ENCODE measurements at regions not wholly inside any gene's neighbourhood (a gene's known extent, or its start where the extent isn't known, plus 50 kb on each side); places are given as distances from the start of the nearest gene placed in this dataset.

- 89% methylated on average over 1 of the region's 3 CpGs for WGBS (ENCODE audit: insufficient coverage)
- Histone ChIP-seq H3K9me3 (replicated peaks in 1 of 2; ENCODE audit: control insufficient read depth in 1 of 2, insufficient read depth in 1 of 2, low read length in 2 of 2) (peaks cover 0 to under 1% of the 10 kb centered on the region in 2 donors), H3K36me3 (replicated peaks in 1 of 2; ENCODE audit: control insufficient read depth in 1 of 2, insufficient read depth in 2 of 2, low read length in 2 of 2) (no peaks in the 10 kb centered on the region), H3K27ac (ENCODE audit: low read depth in 1 of 2, low read length in 2 of 2) (no peak overlapping the region), H3K79me2 (ENCODE audit: insufficient read depth, low read length) (no peaks in the 10 kb centered on the region), H2AFZ (ENCODE audit: insufficient read depth, low read depth, low read length, poor library complexity, severe bottlenecking) (no peak overlapping the region), H3K4me2 (replicated peaks; ENCODE audit: extremely low read depth, low read length, poor library complexity, severe bottlenecking) (no peak overlapping the region), H3K4me1 (ENCODE audit: control insufficient read depth in 1 of 2, insufficient read depth in 2 of 2, low read length in 2 of 2) (no peaks in the 10 kb centered on the region), H3K27me3 (ENCODE audit: control insufficient read depth in 2 of 2, insufficient read depth in 2 of 2, low read length in 2 of 2) (no peaks in the 10 kb centered on the region), H3K4me3 (replicated peaks in 1 of 3; ENCODE audit: low read depth in 2 of 3, low read length in 3 of 3) (no peak overlapping the region), H3K9ac (ENCODE audit: insufficient read depth, low read length, poor library complexity, severe bottlenecking) (no peak overlapping the region), H4K20me1 (ENCODE audit: insufficient read depth, low read length) (no peaks in the 10 kb centered on the region)
- intact Hi-C loops (cut with micrococcal nuclease) = no loop called here
- DNase-seq = no peak
- no peaks in the 10 kb centered on the region for H3K36me3 Mint-ChIP-seq
- no peaks in the 10 kb centered on the region for H3K4me1 Mint-ChIP-seq
- TF ChIP-seq, protein P1, sequence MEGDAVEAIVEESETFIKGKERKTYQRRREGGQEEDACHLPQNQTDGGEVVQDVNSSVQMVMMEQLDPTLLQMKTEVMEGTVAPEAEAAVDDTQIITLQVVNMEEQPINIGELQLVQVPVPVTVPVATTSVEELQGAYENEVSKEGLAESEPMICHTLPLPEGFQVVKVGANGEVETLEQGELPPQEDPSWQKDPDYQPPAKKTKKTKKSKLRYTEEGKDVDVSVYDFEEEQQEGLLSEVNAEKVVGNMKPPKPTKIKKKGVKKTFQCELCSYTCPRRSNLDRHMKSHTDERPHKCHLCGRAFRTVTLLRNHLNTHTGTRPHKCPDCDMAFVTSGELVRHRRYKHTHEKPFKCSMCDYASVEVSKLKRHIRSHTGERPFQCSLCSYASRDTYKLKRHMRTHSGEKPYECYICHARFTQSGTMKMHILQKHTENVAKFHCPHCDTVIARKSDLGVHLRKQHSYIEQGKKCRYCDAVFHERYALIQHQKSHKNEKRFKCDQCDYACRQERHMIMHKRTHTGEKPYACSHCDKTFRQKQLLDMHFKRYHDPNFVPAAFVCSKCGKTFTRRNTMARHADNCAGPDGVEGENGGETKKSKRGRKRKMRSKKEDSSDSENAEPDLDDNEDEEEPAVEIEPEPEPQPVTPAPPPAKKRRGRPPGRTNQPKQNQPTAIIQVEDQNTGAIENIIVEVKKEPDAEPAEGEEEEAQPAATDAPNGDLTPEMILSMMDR (IDR thresholded peaks at IDR 0.05) = no peak
- peaks cover 0 to 7% (median 2%) of the 10 kb centered on the region in 7 donors for H3K9me3 Mint-ChIP-seq
- H3K27ac Mint-ChIP-seq = no peak overlapping the region
- H3K27me3 Mint-ChIP-seq (ENCODE audit: low read depth in 3 of 3) = peaks cover 0 to 3% (median 0%) of the 10 kb centered on the region in 3 donors
- no peak overlapping the region for H3K4me3 Mint-ChIP-seq
These were observed 304.2 kb downstream of the INSC start for GRCh38 chr11:15418921-15419320.

GRCh38 chr11:15419696-15420095, 305.0 kb downstream of the INSC start:
- Mint-ChIP-seq H3K9me3 (peaks cover 0 to 7% (median 2%) of the 10 kb centered on the region in 7 donors), H3K4me1 (no peaks in the 10 kb centered on the region), H3K27ac (no peak overlapping the region), H3K27me3 (ENCODE audit: low read depth in 3 of 3) (peaks cover 0 to 3% (median 0%) of the 10 kb centered on the region in 3 donors), H3K36me3 (no peaks in the 10 kb centered on the region), H3K4me3 (no peak overlapping the region)
- TF ChIP-seq, protein P1 (IDR thresholded peaks at IDR 0.05) = no peak
- no peak overlapping the region for H3K4me3 ChIP-seq (replicated peaks in 1 of 3; ENCODE audit: low read depth in 2 of 3, low read length in 3 of 3)
- intact Hi-C loops (cut with micrococcal nuclease) = no loop called here
- no peaks in the 10 kb centered on the region for H3K79me2 ChIP-seq (ENCODE audit: insufficient read depth, low read length)
- no CpG with 5 or more reads among the region's 1 CpG for WGBS (ENCODE audit: insufficient coverage)
- H4K20me1 ChIP-seq (ENCODE audit: insufficient read depth, low read length) = no peaks in the 10 kb centered on the region
- H3K36me3 ChIP-seq (replicated peaks in 1 of 2; ENCODE audit: control insufficient read depth in 1 of 2, insufficient read depth in 2 of 2, low read length in 2 of 2) = no peaks in the 10 kb centered on the region
- no peaks in the 10 kb centered on the region for H3K9me3 ChIP-seq (replicated peaks in 1 of 2; ENCODE audit: control insufficient read depth in 1 of 2, insufficient read depth in 1 of 2, low read length in 2 of 2)
- H3K4me2 ChIP-seq (replicated peaks; ENCODE audit: extremely low read depth, low read length, poor library complexity, severe bottlenecking) = no peak overlapping the region
- no peaks in the 10 kb centered on the region for H3K27me3 ChIP-seq (ENCODE audit: control insufficient read depth in 2 of 2, insufficient read depth in 2 of 2, low read length in 2 of 2)
- no peaks in the 10 kb centered on the region for H3K4me1 ChIP-seq (ENCODE audit: control insufficient read depth in 1 of 2, insufficient read depth in 2 of 2, low read length in 2 of 2)
- H3K27ac ChIP-seq (ENCODE audit: low read depth in 1 of 2, low read length in 2 of 2) = no peak overlapping the region
- H2AFZ ChIP-seq (ENCODE audit: insufficient read depth, low read depth, low read length, poor library complexity, severe bottlenecking) = no peak overlapping the region
- H3K9ac ChIP-seq (ENCODE audit: insufficient read depth, low read length, poor library complexity, severe bottlenecking) = no peak overlapping the region
- no peak for DNase-seq
